NCI-H1092 (cell line): ENCODE measurements at regions not wholly inside any gene's neighbourhood (a gene's known extent, or its start where the extent isn't known, plus 50 kb on each side); places are given as distances from the start of the nearest gene placed in this dataset.

Experiments
- DNase-seq: peaks from one replicate; lab custom pipeline; 2025; lab: John Stamatoyannopoulos, UW

DNA sequence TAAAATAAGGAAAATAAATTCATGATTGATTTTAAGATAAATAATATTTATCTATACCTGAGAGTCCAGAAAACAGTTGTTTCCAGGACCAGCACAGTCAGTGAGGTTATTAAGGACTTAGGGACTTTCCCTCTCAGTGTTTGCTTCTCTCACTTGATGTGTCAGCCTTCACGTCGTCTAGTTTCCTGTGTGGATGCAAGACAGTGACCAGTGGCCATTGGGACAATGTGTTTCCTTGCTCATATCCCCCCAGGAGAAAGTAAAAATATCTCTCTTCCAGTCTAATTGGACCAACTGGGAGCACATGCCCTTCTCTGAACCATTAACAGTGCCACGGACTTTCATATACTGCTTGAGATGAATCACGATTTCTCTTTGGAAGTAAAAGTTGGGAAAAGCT, 157.8 kb upstream of the CTNNB1 start:
- DNase-seq: no peak

DNA sequence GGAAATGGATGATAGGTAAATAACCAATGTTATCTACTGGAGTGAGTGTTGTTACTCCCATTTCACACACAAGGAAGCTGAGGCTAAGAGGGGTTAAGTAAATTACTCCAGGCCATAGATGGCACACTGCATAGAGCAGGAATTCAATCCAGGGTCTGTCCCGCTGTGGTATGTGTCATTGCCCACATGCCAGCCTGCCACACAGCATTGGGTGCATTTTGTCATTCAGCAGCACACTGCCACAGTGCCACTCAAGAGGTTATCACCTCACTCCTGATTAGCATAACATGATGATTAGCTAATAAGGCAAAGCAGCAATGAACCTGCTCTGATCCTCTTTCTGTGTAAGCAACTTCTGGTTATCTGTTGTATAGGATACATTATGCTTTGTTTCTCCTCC, 157.4 kb upstream of the CTNNB1 start:
- no peak for DNase-seq

DNA sequence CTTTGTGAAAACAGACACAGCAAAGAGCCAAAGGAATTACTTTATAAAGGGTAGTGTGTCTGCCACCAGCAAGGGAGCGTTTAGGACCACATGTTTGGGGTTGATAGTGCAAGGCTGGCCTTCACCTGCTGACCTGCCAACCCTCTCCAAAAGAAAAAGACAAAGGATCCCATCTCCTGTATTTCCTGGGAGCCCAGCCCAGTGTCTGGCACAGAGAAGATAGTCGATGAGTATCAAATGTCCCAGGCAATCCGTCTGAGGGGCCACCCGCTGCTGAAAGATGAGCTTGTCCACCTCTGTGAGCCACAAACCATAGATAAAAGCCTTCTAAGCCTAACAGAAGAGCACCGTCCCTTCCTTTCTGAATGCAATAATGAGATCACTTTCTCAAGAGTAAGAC, 154.8 kb upstream of the CTNNB1 start:
- peak; percentile 2 for DNase-seq

DNA sequence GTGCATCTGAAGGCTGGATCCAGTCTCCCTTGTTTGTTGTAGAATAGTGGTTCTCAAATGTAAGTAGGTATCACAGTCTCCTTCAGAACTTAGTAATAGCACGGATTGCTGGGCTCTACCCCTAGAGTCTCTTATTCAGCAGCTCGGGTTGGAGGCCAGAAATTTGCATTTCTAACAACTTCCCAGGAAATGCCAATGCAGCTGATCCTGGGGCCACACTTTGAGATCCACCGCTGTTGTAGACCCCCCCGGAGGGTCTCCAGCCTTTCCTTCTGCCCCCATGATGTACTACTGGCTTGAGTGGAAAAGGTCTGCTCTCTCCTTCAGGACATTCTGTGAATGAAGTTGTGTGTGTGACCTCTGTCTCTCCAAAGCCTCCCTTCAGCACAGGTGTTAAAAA, 153.8 kb upstream of the CTNNB1 start:
- DNase-seq: no peak

DNA sequence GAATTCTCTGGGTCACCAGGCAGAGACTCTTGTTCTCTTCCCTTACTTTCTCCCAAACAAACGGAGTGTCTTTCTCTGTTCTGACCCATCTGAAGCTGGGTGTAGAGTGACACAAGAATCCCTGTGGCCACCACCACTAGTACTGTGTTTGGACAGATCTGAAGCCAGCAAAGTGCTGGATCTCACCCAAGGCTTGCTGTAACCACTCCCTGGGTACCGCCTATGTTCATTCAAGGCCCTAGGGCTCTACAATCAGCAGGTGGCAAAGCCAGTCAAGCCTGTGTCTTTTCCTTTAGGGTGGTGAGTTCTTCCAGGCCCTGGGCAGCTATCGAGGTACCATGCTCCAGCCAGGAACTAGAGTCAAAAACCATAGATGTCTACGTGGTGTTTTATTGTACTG, 149.2 kb upstream of the CTNNB1 start:
- DNase-seq: no peak

DNA sequence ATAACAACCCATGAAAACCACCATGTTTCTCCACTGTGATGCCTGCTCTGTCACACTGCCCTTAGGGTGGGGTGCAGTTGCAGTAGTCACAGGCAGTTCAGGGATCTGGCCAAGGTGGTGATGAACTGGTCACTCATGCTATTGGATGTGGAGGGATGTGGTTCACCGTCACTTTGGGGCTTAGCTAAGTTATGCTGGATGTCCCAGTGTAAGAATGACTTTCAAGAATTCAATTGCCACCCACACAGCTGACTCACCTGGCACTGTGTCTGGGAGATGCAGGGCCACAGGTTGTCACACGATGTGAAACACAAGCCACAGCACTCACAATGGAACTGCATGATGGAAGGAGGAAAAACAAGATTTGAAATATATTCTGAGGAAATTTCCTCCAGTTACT, 146.1 kb upstream of the CTNNB1 start:
- DNase-seq: no peak

DNA sequence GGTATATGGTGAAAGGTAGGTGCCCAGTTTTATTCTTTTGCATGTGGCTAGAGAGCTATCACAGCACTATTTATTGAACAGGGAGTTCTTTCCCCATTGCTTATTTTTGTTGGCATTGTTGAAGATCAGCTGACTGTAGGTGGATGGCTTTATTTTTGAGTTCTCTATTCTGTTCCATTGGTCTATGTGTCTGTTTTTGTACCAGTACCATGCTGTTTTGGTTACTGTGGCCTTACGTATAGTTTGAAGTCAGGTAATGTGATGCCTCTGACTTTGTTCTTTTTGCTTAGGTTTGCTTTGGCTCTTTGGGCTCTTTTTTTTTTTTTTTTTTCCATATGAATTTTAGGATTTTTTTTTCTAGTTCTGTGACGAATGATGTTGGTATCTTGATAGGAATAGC, 139.2 kb upstream of the CTNNB1 start:
- no peak for DNase-seq

DNA sequence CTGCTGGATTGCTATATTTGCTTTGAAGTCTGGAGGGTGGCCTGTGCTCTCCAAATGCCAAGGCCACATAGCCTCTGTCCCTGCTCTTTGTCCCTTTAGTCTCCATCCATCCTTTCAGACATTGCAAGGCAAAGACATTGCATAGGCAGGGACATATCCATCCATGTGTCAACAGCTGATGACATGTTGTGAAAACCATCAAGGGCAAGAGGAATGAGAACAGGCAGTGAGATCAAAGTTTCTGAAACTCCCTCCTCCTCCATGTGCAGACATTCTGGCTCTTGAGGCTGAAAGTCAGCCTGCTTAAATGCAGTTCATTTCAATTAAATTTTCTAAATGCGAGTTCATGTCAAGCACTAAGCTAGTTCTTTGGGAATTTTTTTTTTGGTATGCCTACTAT, 135.2 kb upstream of the CTNNB1 start:
- no peak for DNase-seq

DNA sequence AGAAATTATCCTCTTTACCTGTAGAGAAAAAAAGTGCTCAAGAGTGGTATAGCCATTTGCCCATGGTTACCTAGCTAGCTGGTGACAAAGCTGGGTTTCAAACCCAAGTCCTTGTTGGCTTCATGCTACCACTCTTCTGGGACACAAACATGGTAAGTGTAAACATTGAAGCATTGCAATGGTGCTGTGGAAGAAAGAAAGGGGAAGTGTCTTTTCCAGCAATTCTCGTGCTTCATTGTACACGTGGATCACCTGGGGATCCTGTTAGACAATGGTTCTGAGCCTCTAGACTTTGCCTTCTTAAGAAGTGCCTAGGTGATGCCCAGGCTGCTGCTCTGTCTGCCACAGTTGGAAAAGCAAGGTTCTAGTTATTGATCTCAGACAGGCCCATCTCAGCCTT, 134.8 kb upstream of the CTNNB1 start:
- DNase-seq: no peak

DNA sequence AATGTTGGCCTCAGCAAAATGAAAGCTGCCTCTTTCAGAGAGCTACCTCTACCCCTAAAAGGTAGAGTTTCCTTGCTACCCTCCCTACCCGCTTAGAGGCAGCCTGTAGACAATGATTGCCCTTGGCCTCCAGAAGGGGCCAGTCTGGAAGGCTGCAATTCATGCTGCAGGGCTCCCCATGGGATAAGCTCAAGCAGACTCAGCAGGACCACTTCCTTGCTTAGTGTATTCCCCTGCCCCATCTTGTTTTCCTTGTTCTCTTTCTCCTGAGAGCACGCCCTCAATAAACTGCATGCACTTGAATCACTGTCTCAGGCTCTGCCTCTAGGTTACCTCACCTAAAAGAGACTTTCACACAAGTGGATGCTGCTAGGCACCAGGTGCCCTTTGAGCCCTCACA, 134.0 kb upstream of the CTNNB1 start:
- DNase-seq: no peak

DNA sequence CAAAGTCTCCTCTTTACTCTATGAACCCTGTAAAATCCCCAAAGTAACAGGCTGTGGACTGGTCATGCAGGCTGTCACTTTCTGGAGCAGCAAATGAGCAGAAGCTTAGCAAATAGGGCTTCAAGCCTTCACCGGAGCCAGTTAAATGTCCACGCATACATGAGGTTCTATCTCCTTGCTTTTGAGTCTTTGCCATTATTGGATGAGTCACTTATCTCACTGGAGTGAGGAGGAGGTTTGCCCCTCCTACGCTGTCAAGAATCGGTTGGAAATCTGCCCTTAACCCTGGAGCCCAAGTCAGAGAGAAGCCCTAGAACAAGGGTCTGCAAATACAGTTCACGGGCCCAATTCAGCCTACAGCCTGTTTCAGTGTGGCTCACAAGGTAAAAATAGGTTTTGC, 126.1 kb upstream of the CTNNB1 start:
- DNase-seq: no peak

DNA sequence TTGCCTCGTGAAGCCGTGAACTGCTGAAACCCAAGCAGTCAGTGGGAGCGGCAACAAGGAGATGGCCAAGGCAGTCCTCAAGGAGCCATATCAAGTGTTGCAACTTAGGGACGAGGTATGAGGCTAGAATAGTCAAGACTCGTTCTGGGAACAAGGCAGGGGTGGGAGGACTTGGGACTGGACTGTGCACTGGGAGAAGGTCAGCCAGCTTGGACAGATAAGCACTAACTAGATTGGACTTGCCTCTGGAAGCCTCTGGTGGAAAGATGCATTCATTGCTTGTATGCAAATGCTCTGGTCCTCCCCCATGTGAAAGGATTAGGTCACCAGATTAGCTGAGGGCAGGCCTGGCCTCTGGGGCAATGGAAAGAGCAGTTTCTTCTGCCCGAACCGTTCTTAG, 123.3 kb upstream of the CTNNB1 start:
- no peak for DNase-seq

DNA sequence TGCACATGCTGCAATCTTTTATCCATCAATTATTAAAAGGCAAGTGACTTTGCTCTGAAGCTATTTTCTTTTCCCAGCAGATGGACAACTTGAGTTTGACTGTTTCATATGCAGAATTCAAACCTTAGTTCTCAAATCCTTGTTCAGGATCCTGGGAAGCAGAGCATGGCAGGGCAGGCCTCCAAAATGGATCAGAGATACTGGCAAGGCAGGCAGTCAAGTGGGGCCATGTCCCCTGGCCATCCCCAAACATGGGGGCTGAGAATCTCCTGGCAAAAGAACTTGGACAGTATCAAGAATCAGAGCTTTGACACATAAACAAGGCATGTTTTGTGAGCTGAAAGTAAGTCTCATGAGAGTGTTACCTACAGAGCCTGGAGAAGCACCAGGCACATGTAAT, 122.9 kb upstream of the CTNNB1 start:
- no peak for DNase-seq

DNA sequence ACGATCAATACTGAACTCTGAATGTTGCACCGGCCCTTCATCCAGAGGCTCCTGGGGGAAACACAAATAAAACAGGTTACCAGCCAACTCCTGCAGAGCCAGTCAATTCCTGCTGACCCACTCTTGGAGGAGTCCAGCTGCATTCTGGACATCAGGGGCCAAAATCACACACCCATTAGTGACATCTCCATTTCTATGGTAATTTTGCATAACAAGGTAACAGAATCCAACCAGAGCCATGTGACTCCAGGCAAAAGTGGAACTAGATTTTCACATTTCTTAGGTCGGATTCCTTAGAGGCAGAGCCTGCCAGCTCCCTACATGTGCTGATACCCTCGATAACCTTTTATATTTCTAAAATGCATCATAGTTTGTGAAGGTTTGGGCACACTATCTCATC, 119.2 kb upstream of the CTNNB1 start:
- no peak for DNase-seq

DNA sequence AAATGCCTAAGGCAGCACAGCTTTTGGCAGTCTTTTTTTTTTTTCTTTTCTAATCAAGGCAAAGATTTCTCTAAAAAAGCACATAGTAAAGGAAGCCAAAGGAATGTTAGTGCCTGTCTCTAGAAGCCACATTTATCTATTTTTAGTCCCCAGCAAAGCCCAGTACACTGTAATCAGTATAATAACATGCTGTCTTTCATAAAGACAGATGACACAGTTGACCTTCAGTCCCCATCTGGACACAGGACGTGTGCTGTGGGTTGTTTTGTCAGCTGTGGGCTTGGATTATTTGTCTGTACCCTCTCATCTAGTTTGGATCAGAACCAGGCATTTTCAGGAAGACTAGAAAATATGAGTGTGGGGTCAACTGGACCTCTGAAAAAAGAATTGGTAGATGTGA, 110.4 kb upstream of the CTNNB1 start:
- no peak for DNase-seq

DNA sequence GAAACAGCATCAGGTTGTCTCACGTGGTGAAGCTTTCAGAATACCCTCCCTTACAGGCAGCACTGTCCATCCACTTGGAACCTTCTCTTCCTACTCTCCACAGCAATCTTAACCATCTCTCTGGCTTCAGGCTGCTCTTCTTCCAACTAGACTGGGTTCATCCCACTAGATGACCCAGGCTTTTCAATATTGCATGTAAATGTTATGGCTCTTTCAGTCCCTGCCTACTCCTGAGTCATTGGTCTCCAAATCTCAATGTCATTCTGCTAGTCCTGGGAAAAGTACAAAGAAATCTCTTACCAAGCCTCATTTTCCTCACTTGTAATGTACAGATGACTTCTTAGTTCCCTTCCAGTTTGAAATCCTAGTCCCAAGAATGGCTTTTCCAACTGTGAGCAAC, 109.7 kb upstream of the CTNNB1 start:
- no peak for DNase-seq

DNA sequence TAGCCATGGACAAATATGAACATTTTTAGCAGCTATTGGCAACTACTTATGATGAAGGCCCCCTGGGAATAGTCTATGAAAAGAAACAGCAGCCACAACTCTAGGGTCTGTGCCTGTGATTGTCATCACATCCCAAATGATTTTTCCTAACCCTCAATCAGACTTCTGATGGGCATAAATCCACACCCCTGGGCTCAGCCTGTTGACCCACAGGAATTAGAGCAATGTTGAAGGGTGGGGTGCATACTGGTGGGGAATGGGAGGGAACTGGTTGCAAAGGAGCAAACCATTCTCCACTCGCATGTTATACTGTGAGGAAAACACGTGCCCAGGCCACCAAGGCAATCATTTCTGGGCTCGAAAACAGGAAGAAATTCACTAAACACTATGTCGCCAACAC, 106.5 kb upstream of the CTNNB1 start:
- DNase-seq: no peak

DNA sequence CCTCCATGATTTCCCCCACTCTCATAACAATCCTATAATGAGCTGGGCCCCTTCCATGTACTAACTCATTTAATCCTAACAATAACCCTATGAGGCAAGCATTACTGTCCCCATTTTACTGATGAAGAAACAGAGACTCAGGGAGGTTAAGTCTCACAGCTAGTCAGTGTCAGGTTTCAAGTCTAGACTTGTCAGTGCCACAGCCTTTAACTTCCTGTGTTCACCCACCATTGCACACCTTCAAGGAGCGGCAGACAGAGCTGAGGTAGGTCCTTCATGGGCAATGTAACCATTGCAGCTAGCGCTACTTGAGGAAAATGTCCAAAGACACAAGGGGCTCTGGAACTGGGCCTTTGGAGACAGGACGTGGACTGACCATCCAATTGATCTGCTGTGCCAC, 105.8 kb upstream of the CTNNB1 start:
- DNase-seq: no peak

DNA sequence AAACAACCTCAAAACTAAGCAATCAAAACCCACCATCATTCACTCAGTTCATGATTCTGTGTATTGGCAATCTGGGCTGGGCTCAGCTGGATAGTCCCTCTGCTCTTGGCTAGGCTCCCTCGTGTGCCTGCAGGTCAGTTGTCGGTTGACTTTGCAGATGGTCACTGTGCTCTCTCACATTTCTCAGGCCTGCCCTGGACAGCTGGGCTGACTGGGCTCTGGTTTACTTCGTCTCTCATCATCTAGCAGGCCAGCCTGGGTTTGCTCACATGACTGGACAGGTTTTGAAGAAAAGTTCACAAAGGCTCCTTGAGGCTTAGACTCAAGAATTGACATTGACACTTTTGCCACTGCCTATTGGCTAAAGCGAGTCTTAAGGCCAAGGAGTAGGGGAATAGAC, 105.0 kb upstream of the CTNNB1 start:
- no peak for DNase-seq

DNA sequence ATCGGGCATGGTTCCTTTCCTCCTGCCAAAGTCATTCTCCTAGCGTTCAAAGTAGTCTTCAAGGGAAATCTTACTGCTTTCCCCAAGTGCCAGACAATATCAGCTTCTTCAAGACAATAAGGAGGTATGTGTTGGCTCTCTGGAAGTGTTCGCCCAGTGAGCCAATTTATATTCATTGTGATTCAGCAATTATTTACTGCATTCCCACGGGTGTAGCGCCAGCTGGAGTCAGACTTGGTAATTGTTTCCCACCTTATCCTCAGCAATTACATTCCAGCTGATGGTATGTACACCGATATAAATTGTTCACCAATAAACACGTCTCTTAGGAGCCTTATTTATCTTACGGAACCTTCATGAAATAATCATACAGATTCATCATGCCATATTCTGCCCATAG, 103.6 kb upstream of the CTNNB1 start:
- no peak for DNase-seq

DNA sequence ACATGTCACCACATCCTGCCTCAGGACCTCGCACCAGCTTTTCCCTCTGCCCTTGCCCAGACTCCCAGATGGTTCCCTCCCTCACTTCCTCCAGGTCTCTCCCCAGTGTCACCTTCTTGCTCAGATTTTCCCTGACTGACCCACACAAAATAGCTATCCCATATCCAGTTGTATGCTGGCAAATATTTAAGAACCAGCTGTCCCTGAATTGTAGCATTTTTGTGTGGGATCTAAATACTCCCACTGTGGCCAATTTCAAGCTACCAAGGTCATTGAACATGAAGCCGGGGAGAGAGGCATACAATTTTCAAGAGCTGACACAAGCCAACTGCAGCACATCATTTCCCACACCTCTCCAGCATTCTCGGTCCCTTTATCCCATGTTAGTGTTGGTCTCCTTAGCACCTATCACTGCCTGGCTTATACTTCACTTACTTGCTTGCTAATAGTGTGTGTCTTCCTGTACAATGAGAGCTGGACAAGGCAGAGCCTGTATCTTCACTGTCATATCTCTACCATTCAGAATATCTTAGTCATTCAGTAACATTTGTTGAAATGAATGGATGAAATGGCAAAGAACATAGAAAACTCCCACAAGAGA, 101.3 kb upstream of the CTNNB1 start:
- no peak for DNase-seq

DNA sequence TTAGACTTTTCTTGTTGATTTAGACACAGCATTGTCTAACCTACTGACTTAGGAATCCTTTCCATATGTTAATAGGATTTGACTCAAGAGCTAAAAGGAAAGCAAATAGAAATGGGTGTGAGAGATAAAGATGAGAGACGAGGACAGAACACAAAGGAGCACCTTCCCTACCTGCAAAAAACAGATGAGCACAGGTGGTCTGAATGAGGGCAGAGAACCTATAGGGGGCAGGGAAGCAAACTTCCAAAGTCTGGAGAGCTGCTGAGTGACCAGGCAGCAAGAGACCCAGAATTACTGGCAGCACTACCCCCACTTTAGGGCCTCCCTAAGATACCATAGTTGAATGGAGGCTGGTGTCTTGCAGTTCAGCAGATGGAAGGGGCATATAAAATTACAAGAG, 98.1 kb upstream of the CTNNB1 start:
- no peak for DNase-seq

DNA sequence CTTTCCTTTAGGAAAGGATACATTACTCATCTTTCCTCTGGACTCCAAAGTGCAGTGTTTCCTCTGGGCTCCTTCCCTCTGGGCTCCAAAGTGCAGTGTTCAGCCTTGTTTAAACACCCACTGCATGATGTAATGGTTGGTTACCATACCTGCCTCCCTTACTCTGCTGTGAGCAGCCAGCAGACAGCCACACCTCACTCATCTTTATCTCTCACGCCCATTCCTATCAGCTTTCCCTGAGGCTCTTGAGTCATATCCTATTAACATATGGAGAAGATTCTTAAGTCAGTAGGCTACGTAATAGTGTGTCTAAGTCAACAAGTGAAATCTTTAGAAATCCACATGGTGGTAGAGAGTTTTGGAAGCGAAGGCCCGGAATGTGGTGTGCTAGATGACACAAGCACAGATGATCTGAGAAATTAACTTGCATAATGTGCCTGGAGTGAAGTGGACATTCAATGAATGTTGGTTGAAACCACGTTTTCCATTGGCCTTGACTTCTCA, 97.2 kb upstream of the CTNNB1 start:
- DNase-seq: no peak

DNA sequence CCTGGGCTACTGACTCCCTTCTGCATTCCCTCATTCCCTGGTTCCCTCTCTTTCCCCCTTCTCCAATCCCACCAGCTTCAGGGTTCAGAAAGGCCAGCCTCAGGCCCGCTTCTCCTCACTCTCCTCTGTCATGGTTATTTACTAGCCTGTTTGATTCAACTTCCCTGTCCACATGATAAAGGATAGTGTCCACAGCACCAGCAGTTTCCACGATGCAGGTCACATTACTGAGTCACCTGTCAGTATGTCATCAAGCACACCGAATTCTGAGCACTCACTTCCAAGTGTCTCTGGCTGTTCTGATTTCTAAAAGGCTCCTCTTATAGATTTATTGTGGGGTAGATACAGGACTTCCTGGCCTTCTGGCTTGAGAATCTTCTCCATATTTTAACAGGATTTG, 96.6 kb upstream of the CTNNB1 start:
- no peak for DNase-seq

DNA sequence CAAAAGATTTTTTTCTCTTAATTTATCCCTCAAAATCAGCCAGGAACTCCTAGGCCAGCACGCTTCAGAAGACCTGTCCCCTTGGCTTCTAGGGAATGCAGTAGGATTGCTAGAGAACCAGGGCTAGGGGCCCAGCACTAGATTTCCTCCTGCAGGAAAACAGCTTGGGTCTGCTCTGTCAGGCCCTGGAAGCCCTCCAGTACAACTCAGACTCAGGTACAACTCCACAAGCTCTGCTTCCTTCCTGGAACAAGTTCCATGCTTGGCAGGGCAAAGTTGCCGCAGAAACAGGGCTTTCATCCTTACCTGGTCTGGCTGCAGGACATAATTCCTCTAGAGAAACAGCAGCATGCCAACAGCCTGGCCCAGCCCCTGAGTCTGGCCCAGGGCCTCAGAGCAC, 96.1 kb upstream of the CTNNB1 start:
- DNase-seq: no peak
